Right lobe of liver (tissue), 6 donors: ENCODE measurements at regions not wholly inside any gene's neighbourhood (a gene's known extent, or its start where the extent isn't known, plus 50 kb on each side); places are given as distances from the start of the nearest gene placed in this dataset.

Source experiments
- ATAC-seq, 4 donors: fragments of 200-7000 bp; cut with Tn5 transposase; one replicate each; pipeline ENCODE4 v1.9.1; 2020; ENCODE audit warnings: mild to moderate bottlenecking in 4 of 4, moderate library complexity in 4 of 4
- DNase-seq, 3 donors: peaks; one replicate each; pipeline ENCODE4 v3.0.0-alpha.2; 2020
- H3K27ac ChIP-seq, 3 donors: fragments of 200-600 bp; one replicate each; pipeline ENCODE4 v1.8.0; 2022
- H3K27me3 ChIP-seq, 2 donors: fragments of 200-600 bp; one replicate each; pipeline ENCODE4 v1.8.0; 2022
- H3K36me3 ChIP-seq, 4 donors: fragments of 200-600 bp; sonication (generic) in 1 of 4; one replicate each; pipeline versions ENCODE4 v1.5.1 to v1.8.0; 2017 to 2022; ENCODE audit warnings: control low read depth in 1 of 4
- H3K4me1 ChIP-seq, 4 donors: fragments of 200-600 bp; sonication (generic) in 1 of 4; one replicate each; pipeline versions ENCODE4 v1.5.1 to v1.8.0; 2017 to 2022; ENCODE audit warnings: control low read depth in 1 of 4
- H3K4me3 ChIP-seq, 3 donors: fragments of 200-600 bp; one replicate each; pipeline ENCODE4 v1.8.0; 2022
- H3K9me3 ChIP-seq, 4 donors: fragments of 200-600 bp; sonication (generic) in 1 of 4; one replicate each; pipeline versions ENCODE4 v1.5.1 to v1.8.0; 2017 to 2022; ENCODE audit warnings: control low read depth in 1 of 4
- POLR2A ChIP-seq: fragments of 450-650 bp; IDR thresholded peaks from one replicate; pipeline ENCODE4 v1.6.1; 2017; ENCODE audit warnings: antibody characterized with exemption, mild to moderate bottlenecking
- WGBS: methylation state at CpG from one replicate; pipeline ENCODE4 v1.1.6; 2018; ENCODE audit warnings: low coverage, low lambda C conversion rate; ENCODE audit not compliant: insufficient coverage; ENCODE audit errors: missing lambda C conversion rate; 5-methylcytosine and 5-hydroxymethylcytosine counted together
- intact Hi-C, 2 donors: fragments of 100-400 bp; cut with DNase I; formaldehyde crosslinking; loops; one replicate each; pipeline versions ENCODE4 v1.11.2 to v1.14.1; 2022
- TF ChIP-seq, protein P1 (sequence below), 4 donors: fragments of 200-600 bp in 3 of 4; fragments of 450-650 bp in 1 of 4; IDR thresholded peaks; one replicate each; pipeline versions ENCODE4 v1.5.1 to v1.8.0; 2016 to 2022; ENCODE audit warnings: antibody characterized with exemption in 4 of 4, mild to moderate bottlenecking in 2 of 4
- donor health status: DM: no; HTN: yes; CAD: no.
- donor health status: DM: no; HTN: no; CAD: no.
- donor health status: DM: no; HTN: no; CAD: no.
- donor health status: DM: no; HTN: yes; CAD: no.
- donor health status: DM: no; HTN: yes; CAD: no.

DNA sequence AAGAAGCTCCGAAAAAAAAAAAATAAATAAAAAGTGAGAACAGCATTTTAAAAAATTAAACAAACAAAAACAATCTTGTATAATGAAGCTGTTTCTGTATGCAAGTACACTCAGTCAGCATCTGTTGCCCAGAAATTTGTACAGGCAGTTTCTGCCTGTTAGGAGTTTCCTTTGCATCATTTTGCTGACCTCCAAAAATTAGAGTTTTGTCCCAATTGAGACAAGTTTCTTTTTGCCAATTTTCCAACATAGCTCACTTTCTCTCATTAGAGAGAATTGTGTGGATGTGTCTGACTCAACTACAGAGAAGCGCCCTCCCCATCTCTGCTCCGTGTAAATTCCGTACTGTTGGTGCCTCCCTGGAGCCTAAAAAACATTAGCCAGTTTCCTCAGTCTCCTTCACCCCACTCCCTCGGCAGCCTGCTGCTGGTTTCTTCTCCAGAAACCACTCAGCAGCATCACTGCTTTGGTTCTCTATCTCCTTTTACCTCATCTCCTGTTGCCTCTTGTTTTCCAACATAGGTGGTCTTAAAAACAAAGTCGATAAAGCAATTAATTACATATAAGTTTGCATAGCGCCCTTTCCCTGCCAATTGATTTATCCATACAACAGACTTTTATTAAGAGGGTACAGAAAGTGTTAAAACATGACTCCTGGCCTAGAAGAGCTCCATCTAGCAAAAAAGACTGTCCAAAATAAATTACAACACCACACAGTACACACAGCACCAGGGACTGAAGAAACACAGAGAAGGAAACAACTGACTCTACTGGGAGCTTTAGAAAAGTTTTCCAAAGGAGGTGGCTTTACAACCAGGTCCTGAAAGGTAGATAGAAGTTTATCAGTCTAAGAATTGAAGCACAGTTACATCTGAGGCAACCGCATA, 286.7 kb downstream of the SHOX2 start:
- ATAC-seq: no peak
- Histone ChIP-seq H3K4me3 (no peak overlapping the region), H3K27me3 (no peaks in the 10 kb centered on the region), H3K36me3 (no peaks in the 10 kb centered on the region), H3K4me1 (no peaks in the 10 kb centered on the region), H3K27ac (no peak overlapping the region), H3K9me3 (no peaks in the 10 kb centered on the region)
- no peak for DNase-seq
- WGBS: 43% methylated on average over 8 of the region's 8 CpGs
- TF ChIP-seq POLR2A: no peak
- intact Hi-C loops: no loop called here

DNA sequence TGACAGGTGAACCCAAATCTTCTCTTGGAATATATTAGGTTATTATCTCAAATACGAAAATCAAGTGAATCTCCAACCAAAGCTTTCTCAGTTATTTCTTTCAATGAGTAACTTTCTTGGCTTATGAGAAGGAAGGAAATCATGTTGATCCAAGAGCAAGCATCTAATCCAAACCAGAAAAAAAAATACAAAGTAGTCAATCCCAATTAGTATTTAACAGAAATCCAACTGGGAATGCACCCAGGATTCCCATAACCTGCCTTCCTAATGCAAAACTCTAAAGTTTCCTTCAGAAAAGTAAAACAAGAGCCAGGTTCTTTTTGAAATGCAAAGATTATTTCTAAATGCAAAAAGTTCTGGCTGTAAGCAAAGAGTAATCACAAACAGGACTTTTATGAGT, 289.3 kb downstream of the SHOX2 start:
- no peaks in the 10 kb centered on the region for H3K36me3 ChIP-seq
- no peak for DNase-seq
- TF ChIP-seq, protein P1, sequence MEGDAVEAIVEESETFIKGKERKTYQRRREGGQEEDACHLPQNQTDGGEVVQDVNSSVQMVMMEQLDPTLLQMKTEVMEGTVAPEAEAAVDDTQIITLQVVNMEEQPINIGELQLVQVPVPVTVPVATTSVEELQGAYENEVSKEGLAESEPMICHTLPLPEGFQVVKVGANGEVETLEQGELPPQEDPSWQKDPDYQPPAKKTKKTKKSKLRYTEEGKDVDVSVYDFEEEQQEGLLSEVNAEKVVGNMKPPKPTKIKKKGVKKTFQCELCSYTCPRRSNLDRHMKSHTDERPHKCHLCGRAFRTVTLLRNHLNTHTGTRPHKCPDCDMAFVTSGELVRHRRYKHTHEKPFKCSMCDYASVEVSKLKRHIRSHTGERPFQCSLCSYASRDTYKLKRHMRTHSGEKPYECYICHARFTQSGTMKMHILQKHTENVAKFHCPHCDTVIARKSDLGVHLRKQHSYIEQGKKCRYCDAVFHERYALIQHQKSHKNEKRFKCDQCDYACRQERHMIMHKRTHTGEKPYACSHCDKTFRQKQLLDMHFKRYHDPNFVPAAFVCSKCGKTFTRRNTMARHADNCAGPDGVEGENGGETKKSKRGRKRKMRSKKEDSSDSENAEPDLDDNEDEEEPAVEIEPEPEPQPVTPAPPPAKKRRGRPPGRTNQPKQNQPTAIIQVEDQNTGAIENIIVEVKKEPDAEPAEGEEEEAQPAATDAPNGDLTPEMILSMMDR (IDR thresholded peaks at IDR 0.05): no peak
- no peak for TF ChIP-seq POLR2A
- H3K27ac ChIP-seq: no peak overlapping the region
- H3K4me1 ChIP-seq: no peaks in the 10 kb centered on the region
- intact Hi-C loops: no loop called here
- H3K27me3 ChIP-seq: no peaks in the 10 kb centered on the region
- ATAC-seq: no peak
- WGBS: 20% methylated on average over 1 of the region's 1 CpG
- H3K4me3 ChIP-seq: no peak overlapping the region
- no peaks in the 10 kb centered on the region for H3K9me3 ChIP-seq

DNA sequence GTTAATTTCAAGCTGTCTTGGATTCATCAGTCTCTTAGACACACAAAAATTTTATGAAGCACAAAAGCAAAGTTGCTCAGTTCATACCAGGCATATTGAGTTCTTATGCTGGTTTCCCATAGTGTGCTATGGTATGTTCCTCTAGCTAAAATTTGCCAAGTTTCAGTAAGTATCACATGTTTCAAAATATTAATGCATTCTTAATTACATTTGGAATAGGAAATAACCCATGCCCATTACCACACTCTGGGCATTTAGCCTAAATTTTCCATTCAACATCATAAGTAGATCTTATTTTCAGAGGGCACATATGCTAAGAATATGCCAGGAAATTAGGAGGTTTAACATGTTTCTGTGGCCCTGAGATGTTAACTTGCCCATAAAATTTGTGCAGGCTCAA, 289.9 kb downstream of the SHOX2 start:
- no peaks in the 10 kb centered on the region for H3K9me3 ChIP-seq
- no peak overlapping the region for H3K27ac ChIP-seq
- no peaks in the 10 kb centered on the region for H3K27me3 ChIP-seq
- intact Hi-C loops: no loop called here
- no peak for DNase-seq
- no peak overlapping the region for H3K4me3 ChIP-seq
- H3K36me3 ChIP-seq: no peaks in the 10 kb centered on the region
- no peak for ATAC-seq
- no peaks in the 10 kb centered on the region for H3K4me1 ChIP-seq
- no peak for TF ChIP-seq POLR2A
- TF ChIP-seq, protein P1 (IDR thresholded peaks at IDR 0.05): no peak

DNA sequence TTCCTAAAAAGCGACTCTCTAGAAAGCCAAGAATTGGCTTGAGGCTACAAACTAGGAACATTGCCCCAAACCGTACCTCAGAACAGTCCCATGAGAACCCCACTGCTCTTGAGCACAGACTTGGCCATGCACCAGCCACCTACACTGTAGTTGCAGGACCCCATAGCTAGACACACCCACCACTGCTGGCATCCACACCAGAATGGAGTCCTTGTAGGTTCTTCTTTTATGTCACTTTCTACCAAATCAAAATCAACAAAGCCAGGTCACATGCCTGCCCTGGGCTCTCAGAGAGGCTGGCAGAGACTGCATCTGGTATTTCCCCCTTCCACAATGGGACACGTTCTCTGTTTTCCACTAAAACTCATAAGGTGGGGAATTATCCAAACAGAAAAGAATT, 290.5 kb downstream of the SHOX2 start:
- 57% methylated on average over 3 of the region's 3 CpGs for WGBS
- no peak for TF ChIP-seq POLR2A
- TF ChIP-seq, protein P1 (IDR thresholded peaks at IDR 0.05): no peak

DNA sequence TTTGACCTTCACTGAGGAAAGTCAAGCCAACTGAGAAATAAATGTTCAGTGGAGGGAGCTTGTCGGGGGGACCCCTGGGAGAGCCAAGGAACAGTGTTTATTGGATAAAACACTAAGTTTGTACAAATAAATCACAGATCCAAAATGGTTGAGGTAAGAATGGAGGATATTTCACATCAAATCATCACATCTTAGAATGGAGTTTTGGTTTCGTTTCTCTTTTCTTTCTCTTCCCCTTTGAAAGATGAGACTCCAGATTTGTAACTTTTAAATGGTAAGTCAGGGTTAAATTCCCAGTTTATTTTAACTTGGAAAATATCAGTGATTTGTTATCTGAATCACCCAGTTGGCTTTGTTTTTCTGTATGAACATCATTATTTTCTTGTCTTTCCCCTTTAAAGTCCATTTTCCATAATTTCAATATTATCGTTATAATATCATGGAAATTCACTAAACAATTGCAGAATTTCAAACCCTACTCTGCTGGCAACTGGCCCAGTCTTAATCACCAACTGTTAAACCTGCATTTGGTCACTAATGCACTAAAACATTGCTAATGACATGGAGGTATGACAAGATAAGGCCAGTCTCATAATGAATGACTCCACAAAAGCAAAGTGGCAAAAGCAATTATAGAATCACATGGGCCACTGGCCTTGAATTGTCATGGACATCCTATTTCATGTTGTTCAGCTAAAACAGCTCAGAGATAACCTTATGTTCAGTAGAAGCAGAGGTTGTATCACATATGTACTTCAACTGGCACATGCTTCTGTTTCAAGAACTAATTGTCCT, 295.1 kb downstream of the SHOX2 start:
- H3K27me3 ChIP-seq: no peaks in the 10 kb centered on the region
- ATAC-seq (no peak), DNase-seq (no peak)
- H3K4me1 ChIP-seq: no peaks in the 10 kb centered on the region
- no peak overlapping the region for H3K4me3 ChIP-seq
- intact Hi-C loops: no loop called here
- no peaks in the 10 kb centered on the region for H3K36me3 ChIP-seq
- no peaks in the 10 kb centered on the region for H3K9me3 ChIP-seq
- TF ChIP-seq, protein P1 (IDR thresholded peaks at IDR 0.05): no peak
- TF ChIP-seq POLR2A: no peak
- WGBS: 49% methylated on average over 3 of the region's 3 CpGs
- H3K27ac ChIP-seq: no peak overlapping the region

More for the DNA sequence above, 290.5 kb downstream of the SHOX2 start:
- intact Hi-C loops: no loop called here
- Histone ChIP-seq H3K4me1 (no peaks in the 10 kb centered on the region), H3K4me3 (no peak overlapping the region), H3K9me3 (no peaks in the 10 kb centered on the region), H3K36me3 (no peaks in the 10 kb centered on the region), H3K27me3 (no peaks in the 10 kb centered on the region), H3K27ac (no peak overlapping the region)
- no peak for ATAC-seq
- DNase-seq: no peak
